ENCODE measurements at regions not wholly inside any gene's neighbourhood (a gene's known extent, or its start where the extent isn't known, plus 50 kb on each side); places are given as distances from the start of the nearest gene placed in this dataset.
A peak's percentile ranks its signal among the peaks of the same experiment; 100 is the strongest.
"Not testable (repeated sequence)": the region's sequence is repeated elsewhere in the genome, so short reads cannot be mapped to it uniquely, and the experiment has no call there.

DNA sequence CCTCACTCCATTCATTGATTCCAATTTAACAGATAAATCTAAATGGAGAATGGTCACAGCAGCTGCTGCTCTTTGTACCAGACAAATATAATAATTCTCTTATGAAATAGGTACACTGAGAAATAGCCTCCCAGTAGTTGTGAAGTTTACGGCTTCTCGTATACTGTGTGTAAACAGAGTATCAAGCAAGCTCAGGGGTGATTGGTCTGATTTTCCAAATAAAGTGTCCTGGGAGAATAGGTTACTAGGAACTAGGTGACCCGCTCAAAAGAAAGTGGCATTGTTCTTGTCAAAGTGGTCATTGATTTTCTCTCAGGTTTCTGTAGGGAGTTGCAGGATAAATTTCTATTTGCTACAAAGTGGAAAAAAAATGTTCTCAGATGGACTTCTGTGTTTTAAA, 838.2 kb downstream of the RAPGEF2 start:
- Histone ChIP-seq H3K9me3 (ENCODE audit: control extremely low read depth in 1 of 5, control insufficient read depth in 4 of 5, insufficient read depth in 2 of 5, low read depth in 1 of 5, low read length in 4 of 5) (peaks cover 0 to 1% (median 0%) of the 10 kb centered on the region in 5 experiments), H3K4me3 (ENCODE audit: control insufficient read depth in 1 of 7, extremely low read depth in 1 of 7, insufficient read depth in 4 of 7, low read depth in 2 of 7, low read length in 6 of 7) (no peak overlapping the region), H3K4me1 (ENCODE audit: control extremely low read depth in 1 of 4, control insufficient read depth in 4 of 4, insufficient read depth in 4 of 4, low read length in 3 of 4) (no peaks in the 10 kb centered on the region), H3K36me3 (ENCODE audit: control insufficient read depth in 4 of 4, insufficient read depth in 4 of 4, low read length in 3 of 4) (no peaks in the 10 kb centered on the region), H3K27ac (ENCODE audit: insufficient read depth in 1 of 2, low read depth in 1 of 2, low read length in 2 of 2, poor library complexity in 1 of 2, severe bottlenecking in 2 of 2) (no peak overlapping the region), H3K27me3 (replicated peaks in 2 of 5; ENCODE audit: control insufficient read depth in 4 of 5, insufficient read depth in 5 of 5, low read length in 4 of 5) (peaks cover 0 to 2% (median 0%) of the 10 kb centered on the region in 5 experiments)
- 100% methylated on average over 3 of the region's 3 CpGs for WGBS (ENCODE audit: insufficient coverage)
- ChIA-PET CTCF (no interaction called here), POLR2A (no interaction called here)
- DNase-seq, result no peak

DNA sequence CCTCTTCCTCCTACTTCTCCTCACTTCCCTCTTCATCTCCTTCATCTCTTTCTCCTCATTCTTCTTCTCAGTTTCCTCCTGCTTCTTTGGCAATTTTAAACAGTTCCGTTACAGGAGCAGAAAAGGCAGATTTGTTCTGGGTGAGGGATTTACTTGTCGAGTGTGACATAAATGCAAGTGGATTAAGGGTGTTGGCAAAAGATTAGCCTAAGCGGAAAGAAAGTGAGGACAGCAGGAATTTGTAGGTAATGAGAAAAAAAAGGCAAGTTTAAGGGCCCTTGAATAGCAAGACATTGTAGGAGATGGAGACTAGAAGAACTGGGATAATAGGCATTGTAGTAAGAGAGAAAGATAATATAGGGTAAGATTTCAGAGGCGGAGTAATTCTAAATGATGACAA, 841.6 kb downstream of the RAPGEF2 start:
- no peak for DNase-seq
- Histone ChIP-seq H3K9me3 (ENCODE audit: control extremely low read depth in 1 of 5, control insufficient read depth in 4 of 5, insufficient read depth in 2 of 5, low read depth in 1 of 5, low read length in 4 of 5) (no peaks in the 10 kb centered on the region), H3K4me1 (ENCODE audit: control extremely low read depth in 1 of 4, control insufficient read depth in 4 of 4, insufficient read depth in 4 of 4, low read length in 3 of 4) (no peaks in the 10 kb centered on the region), H3K27me3 (replicated peaks in 2 of 5; ENCODE audit: control insufficient read depth in 4 of 5, insufficient read depth in 5 of 5, low read length in 4 of 5) (peaks cover 0 to 2% (median 0%) of the 10 kb centered on the region in 5 experiments), H3K36me3 (ENCODE audit: control insufficient read depth in 4 of 4, insufficient read depth in 4 of 4, low read length in 3 of 4) (no peaks in the 10 kb centered on the region), H3K4me3 (ENCODE audit: control insufficient read depth in 1 of 7, extremely low read depth in 1 of 7, insufficient read depth in 4 of 7, low read depth in 2 of 7, low read length in 6 of 7) (no peak overlapping the region), H3K27ac (ENCODE audit: insufficient read depth in 1 of 2, low read depth in 1 of 2, low read length in 2 of 2, poor library complexity in 1 of 2, severe bottlenecking in 2 of 2) (no peak overlapping the region)
- ChIA-PET POLR2A (no interaction called here), CTCF (no interaction called here)
- WGBS (ENCODE audit: insufficient coverage), result 93% methylated on average over 2 of the region's 4 CpGs

DNA sequence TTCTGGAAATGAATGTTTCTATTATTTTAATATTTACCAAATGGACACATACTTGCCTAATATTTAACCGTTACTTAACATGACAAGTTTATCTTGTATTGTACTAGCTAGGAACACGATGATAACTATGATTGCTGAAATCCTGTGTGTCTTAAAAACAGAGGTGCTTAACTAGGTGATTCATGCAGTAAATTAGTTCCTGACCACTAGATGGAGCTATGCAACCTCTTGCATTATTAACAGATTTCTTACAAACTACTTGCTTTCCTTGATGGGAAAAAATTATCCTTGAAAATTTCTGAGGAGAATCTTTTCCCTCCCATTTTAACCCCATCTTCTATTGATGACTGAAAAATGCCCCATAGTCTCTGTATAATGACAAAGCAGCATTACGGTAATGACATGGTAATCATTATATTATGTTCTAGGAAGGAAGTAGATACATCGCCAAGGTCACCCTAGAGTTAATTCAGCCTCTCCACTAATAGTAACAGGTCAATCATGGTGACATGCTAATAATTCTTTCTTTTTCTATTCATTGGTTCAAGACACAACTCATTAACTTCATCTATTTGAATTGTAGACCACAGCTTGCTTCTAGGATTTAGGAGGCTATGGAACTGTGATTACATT, 844.2 kb downstream of the RAPGEF2 start:
- peaks cover 0 to 2% (median 0%) of the 10 kb centered on the region in 5 experiments for H3K27me3 ChIP-seq (replicated peaks in 2 of 5; ENCODE audit: control insufficient read depth in 4 of 5, insufficient read depth in 5 of 5, low read length in 4 of 5)
- H3K9me3 ChIP-seq (ENCODE audit: control extremely low read depth in 1 of 5, control insufficient read depth in 4 of 5, insufficient read depth in 2 of 5, low read depth in 1 of 5, low read length in 4 of 5), result no peaks in the 10 kb centered on the region
- POLR2A ChIA-PET, result no interaction called here
- DNase-seq, result peak; percentile 29 to 53 (median 45)
- H3K36me3 ChIP-seq (ENCODE audit: control insufficient read depth in 4 of 4, insufficient read depth in 4 of 4, low read length in 3 of 4), result no peaks in the 10 kb centered on the region
- H3K4me3 ChIP-seq (ENCODE audit: control insufficient read depth in 1 of 7, extremely low read depth in 1 of 7, insufficient read depth in 4 of 7, low read depth in 2 of 7, low read length in 6 of 7), result no peak overlapping the region
- H3K27ac ChIP-seq (ENCODE audit: insufficient read depth in 1 of 2, low read depth in 1 of 2, low read length in 2 of 2, poor library complexity in 1 of 2, severe bottlenecking in 2 of 2), result no peak overlapping the region
- WGBS (ENCODE audit: insufficient coverage), result no CpG with 5 or more reads among the region's 4 CpGs
- CTCF ChIA-PET, result interaction anchor here (1.0 kb wide), 1 partner anchor 37 kb away, joined by 3 read pairs; no protein-coding TSS in a partner anchor
- no peaks in the 10 kb centered on the region for H3K4me1 ChIP-seq (ENCODE audit: control extremely low read depth in 1 of 4, control insufficient read depth in 4 of 4, insufficient read depth in 4 of 4, low read length in 3 of 4)

DNA sequence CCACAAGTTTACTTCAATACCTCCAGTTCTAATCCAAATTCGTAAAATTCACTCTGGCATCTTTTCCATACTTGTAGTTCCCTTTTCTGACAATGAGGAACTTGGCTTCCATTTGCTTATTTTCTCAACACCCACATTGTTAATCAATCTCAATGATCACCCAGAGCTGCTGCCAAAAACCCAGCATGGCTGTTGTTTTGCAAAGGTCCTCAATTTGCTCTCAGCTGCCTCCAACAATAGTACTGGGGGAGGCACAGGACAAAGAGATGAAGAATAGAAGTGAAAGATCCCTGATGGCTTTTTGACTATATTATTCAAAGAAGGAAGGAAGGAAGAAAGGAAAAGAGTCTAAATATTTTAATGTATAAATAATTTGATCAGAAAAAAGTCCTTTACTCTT, 847.8 kb downstream of the RAPGEF2 start:
- 0% methylated on average over 1 of the region's 1 CpG for WGBS (ENCODE audit: insufficient coverage)
- H3K9me3 ChIP-seq (ENCODE audit: control extremely low read depth in 1 of 5, control insufficient read depth in 4 of 5, insufficient read depth in 2 of 5, low read depth in 1 of 5, low read length in 4 of 5), result no peaks in the 10 kb centered on the region
- DNase-seq, result no peak
- ChIA-PET CTCF (no interaction called here), POLR2A (interaction anchor here (0.7 kb wide), 1 partner anchor 107 kb away, joined by 4 read pairs; no protein-coding TSS in a partner anchor)
- H3K4me1 ChIP-seq (ENCODE audit: control extremely low read depth in 1 of 4, control insufficient read depth in 4 of 4, insufficient read depth in 4 of 4, low read length in 3 of 4), result no peaks in the 10 kb centered on the region
- no peaks in the 10 kb centered on the region for H3K36me3 ChIP-seq (ENCODE audit: control insufficient read depth in 4 of 4, insufficient read depth in 4 of 4, low read length in 3 of 4)
- no peaks in the 10 kb centered on the region for H3K27me3 ChIP-seq (replicated peaks in 2 of 5; ENCODE audit: control insufficient read depth in 4 of 5, insufficient read depth in 5 of 5, low read length in 4 of 5)
- no peak overlapping the region for H3K27ac ChIP-seq (ENCODE audit: insufficient read depth in 1 of 2, low read depth in 1 of 2, low read length in 2 of 2, poor library complexity in 1 of 2, severe bottlenecking in 2 of 2)
- H3K4me3 ChIP-seq (ENCODE audit: control insufficient read depth in 1 of 7, extremely low read depth in 1 of 7, insufficient read depth in 4 of 7, low read depth in 2 of 7, low read length in 6 of 7), result no peak overlapping the region

DNA sequence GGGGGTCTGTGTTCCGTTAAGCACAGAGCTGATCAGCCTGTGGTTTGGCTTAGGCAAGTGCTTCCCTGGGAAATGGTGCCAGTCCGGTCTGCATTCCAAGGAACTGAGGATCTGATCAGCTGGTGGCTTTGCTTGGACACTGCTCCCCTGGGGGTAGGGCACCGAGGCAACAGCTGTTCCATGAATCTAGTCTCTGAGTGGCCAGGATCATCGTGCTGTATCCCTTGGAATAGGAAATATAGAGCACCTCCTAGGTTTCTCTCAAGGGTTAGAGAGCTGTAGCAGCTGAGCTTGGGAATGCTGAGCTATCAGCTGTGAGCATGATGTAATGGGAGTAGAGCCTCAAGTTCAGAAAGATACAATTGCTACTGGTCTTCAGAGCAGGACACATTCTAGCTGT, 863.9 kb downstream of the RAPGEF2 start:
- no peaks in the 10 kb centered on the region for H3K9me3 ChIP-seq (ENCODE audit: control extremely low read depth in 1 of 5, control insufficient read depth in 4 of 5, insufficient read depth in 2 of 5, low read depth in 1 of 5, low read length in 4 of 5)
- no peaks in the 10 kb centered on the region for H3K36me3 ChIP-seq (ENCODE audit: control insufficient read depth in 4 of 4, insufficient read depth in 4 of 4, low read length in 3 of 4)
- ChIA-PET CTCF (interaction anchor here (1.1 kb wide), 1 partner anchor 23 kb away, joined by 3 read pairs; no protein-coding TSS in a partner anchor), POLR2A (no interaction called here)
- H3K4me3 ChIP-seq (ENCODE audit: control insufficient read depth in 1 of 7, extremely low read depth in 1 of 7, insufficient read depth in 4 of 7, low read depth in 2 of 7, low read length in 6 of 7), result no peak overlapping the region
- DNase-seq, result no peak
- H3K4me1 ChIP-seq (ENCODE audit: control extremely low read depth in 1 of 4, control insufficient read depth in 4 of 4, insufficient read depth in 4 of 4, low read length in 3 of 4), result no peaks in the 10 kb centered on the region
- no peaks in the 10 kb centered on the region for H3K27me3 ChIP-seq (replicated peaks in 2 of 5; ENCODE audit: control insufficient read depth in 4 of 5, insufficient read depth in 5 of 5, low read length in 4 of 5)
- H3K27ac ChIP-seq (ENCODE audit: insufficient read depth in 1 of 2, low read depth in 1 of 2, low read length in 2 of 2, poor library complexity in 1 of 2, severe bottlenecking in 2 of 2), result no peak overlapping the region
- 91% methylated on average over 4 of the region's 4 CpGs for WGBS (ENCODE audit: insufficient coverage)

DNA sequence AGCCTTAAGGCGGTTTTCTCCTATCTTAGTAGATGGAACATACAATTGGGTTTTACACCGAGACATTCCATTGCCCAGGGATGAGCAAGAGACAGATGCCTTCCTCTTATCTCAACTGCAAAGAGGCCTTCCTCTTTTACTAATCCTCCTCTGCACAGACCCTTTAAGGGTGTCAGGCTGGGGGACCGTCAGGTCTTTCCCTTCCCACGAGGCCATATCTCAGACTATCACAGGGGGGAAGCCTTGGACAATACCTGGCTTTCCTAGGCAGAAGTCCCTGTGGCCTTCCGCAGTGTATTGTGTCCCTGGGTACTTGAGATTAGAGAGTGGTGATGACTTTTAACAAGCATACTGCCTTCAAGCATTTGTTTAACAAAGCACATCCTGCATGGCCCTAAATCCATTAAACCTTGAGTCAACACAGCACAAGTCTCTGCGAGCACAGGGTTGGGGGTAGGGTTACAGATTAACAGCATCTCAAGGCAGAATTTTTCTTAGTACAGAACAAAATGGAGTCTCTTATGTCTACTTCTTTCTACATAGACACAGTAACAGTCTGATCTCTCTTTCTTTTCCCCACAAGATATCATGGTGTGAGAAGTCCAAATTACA, 874.1 kb downstream of the RAPGEF2 start:
- H3K36me3 ChIP-seq (ENCODE audit: control insufficient read depth in 4 of 4, insufficient read depth in 4 of 4, low read length in 3 of 4); DNase-seq; H3K27me3 ChIP-seq (replicated peaks in 2 of 5; ENCODE audit: control insufficient read depth in 4 of 5, insufficient read depth in 5 of 5, low read length in 4 of 5); H3K4me3 ChIP-seq (ENCODE audit: control insufficient read depth in 1 of 7, extremely low read depth in 1 of 7, insufficient read depth in 4 of 7, low read depth in 2 of 7, low read length in 6 of 7); H3K27ac ChIP-seq (ENCODE audit: insufficient read depth in 1 of 2, low read depth in 1 of 2, low read length in 2 of 2, poor library complexity in 1 of 2, severe bottlenecking in 2 of 2); H3K4me1 ChIP-seq (ENCODE audit: control extremely low read depth in 1 of 4, control insufficient read depth in 4 of 4, insufficient read depth in 4 of 4, low read length in 3 of 4); H3K9me3 ChIP-seq (ENCODE audit: control extremely low read depth in 1 of 5, control insufficient read depth in 4 of 5, insufficient read depth in 2 of 5, low read depth in 1 of 5, low read length in 4 of 5); CTCF ChIA-PET: not testable (repeated sequence)
- POLR2A ChIA-PET, result interaction anchor here (0.7 kb wide), 1 partner anchor 1450 kb away, joined by 4 read pairs; no protein-coding TSS in a partner anchor
- 52% methylated on average over 4 of the region's 6 CpGs for whole genome bisulfite sequencing (ENCODE audit: insufficient coverage)

DNA sequence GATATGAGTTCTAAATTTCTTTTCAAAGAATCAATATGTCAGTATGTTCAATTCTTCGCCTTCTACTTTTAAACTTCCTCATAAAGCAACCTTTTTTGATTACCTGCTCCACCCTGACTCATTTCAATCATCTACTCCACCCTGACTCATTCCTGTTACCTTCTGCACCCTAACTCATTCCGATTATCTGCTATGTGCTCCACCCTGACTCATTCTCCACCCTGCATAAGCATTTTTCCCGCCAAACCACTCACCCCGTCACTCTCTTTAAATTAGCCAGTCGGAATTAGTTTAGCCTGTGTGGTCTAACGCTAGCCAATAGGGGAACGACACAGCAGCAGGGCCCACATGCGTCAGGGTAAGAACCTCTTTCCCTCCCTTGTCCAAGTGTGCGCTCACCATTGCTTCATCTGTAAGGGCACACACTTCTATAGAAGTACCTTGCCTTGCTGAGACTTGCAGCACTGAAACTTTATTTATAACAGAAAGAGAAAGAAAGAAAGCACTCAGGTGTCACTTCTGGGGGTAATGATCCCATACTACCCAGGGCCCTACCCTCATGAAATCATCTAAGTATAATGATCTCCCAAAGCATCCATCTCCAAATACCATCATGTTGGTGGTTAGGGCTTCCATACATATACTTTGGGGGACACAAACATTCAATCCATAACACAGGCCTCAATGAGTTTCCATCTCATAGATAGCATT, 875.2 kb downstream of the RAPGEF2 start:
- POLR2A ChIA-PET, result no interaction called here
- H3K27ac ChIP-seq (ENCODE audit: insufficient read depth in 1 of 2, low read depth in 1 of 2, low read length in 2 of 2, poor library complexity in 1 of 2, severe bottlenecking in 2 of 2), result no peak overlapping the region
- H3K36me3 ChIP-seq (ENCODE audit: control insufficient read depth in 4 of 4, insufficient read depth in 4 of 4, low read length in 3 of 4), result no peaks in the 10 kb centered on the region
- no peaks in the 10 kb centered on the region for H3K9me3 ChIP-seq (ENCODE audit: control extremely low read depth in 1 of 5, control insufficient read depth in 4 of 5, insufficient read depth in 2 of 5, low read depth in 1 of 5, low read length in 4 of 5)
- H3K4me3 ChIP-seq (ENCODE audit: control insufficient read depth in 1 of 7, extremely low read depth in 1 of 7, insufficient read depth in 4 of 7, low read depth in 2 of 7, low read length in 6 of 7), result no peak overlapping the region
- CTCF ChIA-PET, result no interaction called here
- H3K4me1 ChIP-seq (ENCODE audit: control extremely low read depth in 1 of 4, control insufficient read depth in 4 of 4, insufficient read depth in 4 of 4, low read length in 3 of 4), result no peaks in the 10 kb centered on the region
- DNase-seq, result no peak
- 95% methylated on average over 8 of the region's 9 CpGs for WGBS (ENCODE audit: insufficient coverage)
- no peaks in the 10 kb centered on the region for H3K27me3 ChIP-seq (replicated peaks in 2 of 5; ENCODE audit: control insufficient read depth in 4 of 5, insufficient read depth in 5 of 5, low read length in 4 of 5)
